ENCODE measurements at regions not wholly inside any gene's neighbourhood (a gene's known extent, or its start where the extent isn't known, plus 50 kb on each side); places are given as distances from the start of the nearest gene placed in this dataset.
"Not testable (repeated sequence)": the region's sequence is repeated elsewhere in the genome, so short reads cannot be mapped to it uniquely, and the experiment has no call there.

DNA sequence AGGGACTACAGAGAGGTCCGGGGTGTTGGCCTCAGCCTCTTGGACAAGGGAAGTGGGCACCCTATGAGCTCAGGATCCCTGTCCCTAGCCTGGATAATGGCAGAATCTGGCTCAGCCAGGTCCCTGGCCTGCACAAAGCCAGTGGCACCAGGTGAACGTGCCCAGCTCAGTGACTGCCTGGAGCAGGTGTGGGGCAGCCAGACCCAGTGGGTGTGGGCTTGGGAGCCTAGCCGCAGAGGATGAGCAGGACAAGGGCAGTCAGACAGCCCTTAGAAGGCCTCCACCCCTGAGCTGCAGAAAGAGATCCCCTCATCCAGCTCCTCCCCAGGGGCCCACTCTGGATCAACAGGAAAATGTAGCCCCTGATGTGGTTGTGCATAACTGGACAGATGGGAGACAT, 585.3 kb downstream of the KCNJ18 start:
- Mint-ChIP-seq H3K9me3 (peaks cover 33% of the 10 kb centered on the region), H3K27ac (no peak overlapping the region), H3K4me1 (no peaks in the 10 kb centered on the region), H3K27me3 (ENCODE audit: insufficient read depth, low read depth) (no peaks in the 10 kb centered on the region), H3K4me3 (no peak overlapping the region), H3K36me3 (no peaks in the 10 kb centered on the region)
- H3K36me3 ChIP-seq, result no peaks in the 10 kb centered on the region
- no peak overlapping the region for H3K4me2 ChIP-seq
- no peaks in the 10 kb centered on the region for H3F3A ChIP-seq (ENCODE audit: low read depth)
- H3K9me3 ChIP-seq (ENCODE audit: low read depth), result peaks cover 16% of the 10 kb centered on the region
- no peak overlapping the region for H3K27ac ChIP-seq
- no peaks in the 10 kb centered on the region for H4K20me1 ChIP-seq (ENCODE audit: low read depth)
- no peaks in the 10 kb centered on the region for H3K79me2 ChIP-seq (ENCODE audit: low read depth)
- H2AFZ ChIP-seq (replicated peaks), result no peak overlapping the region
- no peak overlapping the region for H3K4me3 ChIP-seq
- no peak overlapping the region for H3K9ac ChIP-seq
- no peaks in the 10 kb centered on the region for H3K4me1 ChIP-seq
- DNase-seq (ENCODE audit: low spot score), result no peak
- TF ChIP-seq, protein P1, sequence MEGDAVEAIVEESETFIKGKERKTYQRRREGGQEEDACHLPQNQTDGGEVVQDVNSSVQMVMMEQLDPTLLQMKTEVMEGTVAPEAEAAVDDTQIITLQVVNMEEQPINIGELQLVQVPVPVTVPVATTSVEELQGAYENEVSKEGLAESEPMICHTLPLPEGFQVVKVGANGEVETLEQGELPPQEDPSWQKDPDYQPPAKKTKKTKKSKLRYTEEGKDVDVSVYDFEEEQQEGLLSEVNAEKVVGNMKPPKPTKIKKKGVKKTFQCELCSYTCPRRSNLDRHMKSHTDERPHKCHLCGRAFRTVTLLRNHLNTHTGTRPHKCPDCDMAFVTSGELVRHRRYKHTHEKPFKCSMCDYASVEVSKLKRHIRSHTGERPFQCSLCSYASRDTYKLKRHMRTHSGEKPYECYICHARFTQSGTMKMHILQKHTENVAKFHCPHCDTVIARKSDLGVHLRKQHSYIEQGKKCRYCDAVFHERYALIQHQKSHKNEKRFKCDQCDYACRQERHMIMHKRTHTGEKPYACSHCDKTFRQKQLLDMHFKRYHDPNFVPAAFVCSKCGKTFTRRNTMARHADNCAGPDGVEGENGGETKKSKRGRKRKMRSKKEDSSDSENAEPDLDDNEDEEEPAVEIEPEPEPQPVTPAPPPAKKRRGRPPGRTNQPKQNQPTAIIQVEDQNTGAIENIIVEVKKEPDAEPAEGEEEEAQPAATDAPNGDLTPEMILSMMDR (IDR thresholded peaks at IDR 0.05), result no peak
- TF ChIP-seq EZH2phosphoT487 (IDR thresholded peaks at IDR 0.05) (no peak), EZH2 (IDR thresholded peaks at IDR 0.05) (no peak)
- H3K27me3 ChIP-seq, result no peaks in the 10 kb centered on the region

DNA sequence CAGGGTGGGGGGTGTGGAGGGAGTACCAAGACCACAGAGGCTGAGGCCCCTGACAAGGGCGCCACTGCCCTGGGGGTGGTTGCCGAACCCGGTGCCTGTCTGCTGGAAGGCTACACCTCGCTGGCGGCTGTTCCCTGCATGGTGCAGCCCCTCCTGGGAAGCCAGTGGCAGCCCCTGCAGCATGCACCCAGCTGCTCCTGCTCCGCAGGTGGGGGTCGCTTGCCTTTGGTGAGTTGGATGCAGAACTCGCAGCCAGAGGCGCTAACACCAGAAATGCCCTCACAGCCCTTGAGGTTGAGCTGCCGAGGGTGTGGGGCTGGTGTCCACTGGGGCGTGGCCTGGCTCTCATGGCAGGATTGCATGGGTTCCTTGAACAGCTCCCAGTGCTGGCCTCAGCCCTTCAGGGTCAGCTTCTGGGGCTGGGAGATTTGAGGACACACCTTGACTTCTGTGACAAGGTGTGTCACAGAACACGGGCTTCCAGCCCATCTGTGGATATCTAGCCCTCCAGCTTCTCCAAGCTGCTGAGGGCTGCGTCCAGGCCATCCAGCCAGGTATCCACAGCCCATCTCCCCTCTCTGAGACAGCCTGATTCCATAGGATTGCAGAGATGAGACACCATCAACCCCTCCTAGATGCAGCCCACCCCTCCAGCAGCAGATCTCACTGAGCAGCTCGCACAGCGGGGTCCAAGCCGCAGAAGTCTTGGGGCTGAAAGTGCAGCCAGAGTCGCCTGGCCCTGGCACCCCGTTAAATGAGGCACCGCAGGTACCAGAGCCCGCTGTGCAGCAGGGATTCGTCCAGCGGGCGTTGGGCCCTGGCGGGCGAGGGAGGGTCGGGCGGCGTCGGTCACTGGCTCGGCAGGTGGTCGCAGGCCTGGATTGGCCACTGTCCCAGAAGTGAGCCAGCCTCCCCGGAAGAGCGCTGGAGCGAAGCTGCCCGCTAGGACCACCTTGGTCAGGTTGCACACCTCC, 586.3 kb downstream of the KCNJ18 start:
- no peak overlapping the region for H3K27ac ChIP-seq
- TF ChIP-seq EZH2phosphoT487 (IDR thresholded peaks at IDR 0.05), result no peak
- no peak for TF ChIP-seq EZH2 (IDR thresholded peaks at IDR 0.05)
- TF ChIP-seq, protein P1 (IDR thresholded peaks at IDR 0.05), result no peak

DNA sequence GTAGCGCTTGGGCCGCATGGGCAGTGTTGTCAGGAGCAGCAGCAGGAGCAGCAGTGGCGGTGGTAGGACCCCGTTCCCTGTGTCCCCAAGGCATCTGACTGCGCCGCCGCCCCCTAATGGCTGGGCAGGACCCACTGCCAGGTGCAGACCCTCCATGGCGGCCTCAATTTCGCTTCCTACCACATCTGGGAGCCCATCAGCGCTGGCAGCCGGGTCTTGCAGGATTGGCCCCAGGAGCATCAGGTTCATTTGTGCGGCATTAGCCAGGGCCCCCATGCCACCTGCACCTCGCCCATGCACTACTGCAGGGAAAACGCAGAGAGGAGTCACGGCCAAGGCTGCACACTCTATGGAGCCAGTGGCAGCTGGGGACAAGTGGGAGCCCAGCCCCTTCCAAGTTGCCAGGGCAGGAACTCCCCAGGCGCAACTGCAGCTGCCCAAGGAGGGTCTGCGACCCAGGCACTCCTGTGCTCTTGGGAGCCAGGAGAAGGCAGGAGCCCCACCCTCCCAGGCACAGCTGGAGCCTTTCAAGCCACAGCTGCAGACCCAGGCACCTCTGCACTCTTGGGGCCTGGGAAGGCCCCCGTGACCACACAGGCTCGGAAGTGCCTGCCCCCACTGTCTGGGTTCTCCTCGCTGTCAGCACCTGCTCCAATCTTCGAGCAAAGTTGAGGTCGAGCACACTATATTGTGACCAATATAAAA, 594.2 kb downstream of the KCNJ18 start:
- H3K9me3 Mint-ChIP-seq, result peaks cover 15% of the 10 kb centered on the region
- H3K4me1 ChIP-seq, result no peaks in the 10 kb centered on the region

More for the DNA sequence above, 586.3 kb downstream of the KCNJ18 start:
- Histone ChIP-seq H3K9me3 (ENCODE audit: low read depth) (peaks cover 19% of the 10 kb centered on the region), H4K20me1 (ENCODE audit: low read depth) (no peaks in the 10 kb centered on the region), H3K36me3 (no peaks in the 10 kb centered on the region), H3K4me1 (no peaks in the 10 kb centered on the region), H3K4me2 (no peak overlapping the region), H3K4me3 (no peak overlapping the region), H3K79me2 (ENCODE audit: low read depth) (no peaks in the 10 kb centered on the region), H3K9ac (no peak overlapping the region), H3K27me3 (no peaks in the 10 kb centered on the region), H2AFZ (replicated peaks) (no peak overlapping the region), H3F3A (ENCODE audit: low read depth) (no peaks in the 10 kb centered on the region)
- Mint-ChIP-seq H3K9me3 (peaks cover 38% of the 10 kb centered on the region), H3K27ac (no peak overlapping the region), H3K27me3 (ENCODE audit: insufficient read depth, low read depth) (no peaks in the 10 kb centered on the region), H3K4me1 (no peaks in the 10 kb centered on the region), H3K4me3 (no peak overlapping the region), H3K36me3 (no peaks in the 10 kb centered on the region)
- no peak for DNase-seq (ENCODE audit: low spot score)

DNA sequence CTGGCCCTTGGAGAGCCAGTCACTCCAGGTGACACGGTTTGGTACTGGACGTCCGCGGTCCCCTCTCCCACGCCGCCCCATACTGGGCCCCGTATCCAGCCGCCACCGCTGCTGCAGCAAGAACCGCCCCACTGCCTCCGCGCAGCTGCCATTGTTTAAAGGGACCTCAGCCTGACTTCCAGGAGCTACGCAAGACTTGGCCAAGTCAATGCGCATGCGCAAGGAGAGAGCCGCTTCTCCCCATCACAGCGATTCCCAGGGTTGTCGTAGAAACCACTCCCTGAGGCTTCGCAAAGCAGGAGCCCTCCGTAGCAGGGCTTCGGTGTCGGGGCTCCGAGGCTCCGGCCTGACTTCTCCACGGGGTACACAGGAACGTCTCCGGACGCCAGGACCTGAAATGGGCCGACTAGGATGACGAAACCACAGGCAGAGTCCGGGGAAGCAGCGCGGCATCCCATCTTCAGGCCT, 606.2 kb downstream of the KCNJ18 start:
- H3K4me3 Mint-ChIP-seq; H3K27ac Mint-ChIP-seq; H3K9ac ChIP-seq; H3K79me2 ChIP-seq (ENCODE audit: low read depth); H3K4me1 ChIP-seq; H3K27ac ChIP-seq; H3K9me3 ChIP-seq (ENCODE audit: low read depth); H4K20me1 ChIP-seq (ENCODE audit: low read depth); H3F3A ChIP-seq (ENCODE audit: low read depth); H3K36me3 ChIP-seq; H3K27me3 ChIP-seq; H3K4me1 Mint-ChIP-seq; H2AFZ ChIP-seq (replicated peaks); H3K27me3 Mint-ChIP-seq (ENCODE audit: insufficient read depth, low read depth); H3K36me3 Mint-ChIP-seq; DNase-seq (ENCODE audit: low spot score); H3K4me2 ChIP-seq; H3K4me3 ChIP-seq: not testable (repeated sequence)
- H3K9me3 Mint-ChIP-seq, result peaks cover 59% of the 10 kb centered on the region

More for the DNA sequence above, 594.2 kb downstream of the KCNJ18 start:
- Mint-ChIP-seq H3K36me3 (no peaks in the 10 kb centered on the region), H3K4me1 (no peaks in the 10 kb centered on the region), H3K27ac (no peak overlapping the region), H3K4me3 (no peak overlapping the region), H3K27me3 (ENCODE audit: insufficient read depth, low read depth) (no peaks in the 10 kb centered on the region)
- Histone ChIP-seq H2AFZ (replicated peaks) (no peak overlapping the region), H4K20me1 (ENCODE audit: low read depth) (no peaks in the 10 kb centered on the region), H3K4me3 (no peak overlapping the region), H3K9me3 (ENCODE audit: low read depth) (peaks cover 21% of the 10 kb centered on the region), H3K36me3 (no peaks in the 10 kb centered on the region), H3K27me3 (no peaks in the 10 kb centered on the region), H3F3A (ENCODE audit: low read depth) (no peaks in the 10 kb centered on the region), H3K79me2 (ENCODE audit: low read depth) (no peaks in the 10 kb centered on the region), H3K9ac (no peak overlapping the region), H3K27ac (no peak overlapping the region), H3K4me2 (no peak overlapping the region)
- DNase-seq (ENCODE audit: low spot score), result no peak
- TF ChIP-seq EZH2phosphoT487 (IDR thresholded peaks at IDR 0.05) (no peak), EZH2 (IDR thresholded peaks at IDR 0.05) (no peak)
- TF ChIP-seq, protein P1 (IDR thresholded peaks at IDR 0.05), result no peak

Measured in neural progenitor cell (in vitro differentiated cells).